ENCODE measurements at regions not wholly inside any gene's neighbourhood (a gene's known extent, or its start where the extent isn't known, plus 50 kb on each side); places are given as distances from the start of the nearest gene placed in this dataset.

- Mint-ChIP-seq H3K36me3 (ENCODE audit: low read depth) (no peaks in the 10 kb centered on the region), H3K27me3 (ENCODE audit: low read depth) (peaks cover 3% of the 10 kb centered on the region), H3K4me3 (ENCODE audit: unreplicated experiment) (no peak overlapping the region), H3K27ac (ENCODE audit: unreplicated experiment) (no peak overlapping the region), H3K9me3 (ENCODE audit: low read depth) (no peaks in the 10 kb centered on the region), H3K4me1 (ENCODE audit: low read depth) (peaks cover 21% of the 10 kb centered on the region)
- no peak for DNase-seq (ENCODE audit: low spot score)
- TF ChIP-seq, protein P1, sequence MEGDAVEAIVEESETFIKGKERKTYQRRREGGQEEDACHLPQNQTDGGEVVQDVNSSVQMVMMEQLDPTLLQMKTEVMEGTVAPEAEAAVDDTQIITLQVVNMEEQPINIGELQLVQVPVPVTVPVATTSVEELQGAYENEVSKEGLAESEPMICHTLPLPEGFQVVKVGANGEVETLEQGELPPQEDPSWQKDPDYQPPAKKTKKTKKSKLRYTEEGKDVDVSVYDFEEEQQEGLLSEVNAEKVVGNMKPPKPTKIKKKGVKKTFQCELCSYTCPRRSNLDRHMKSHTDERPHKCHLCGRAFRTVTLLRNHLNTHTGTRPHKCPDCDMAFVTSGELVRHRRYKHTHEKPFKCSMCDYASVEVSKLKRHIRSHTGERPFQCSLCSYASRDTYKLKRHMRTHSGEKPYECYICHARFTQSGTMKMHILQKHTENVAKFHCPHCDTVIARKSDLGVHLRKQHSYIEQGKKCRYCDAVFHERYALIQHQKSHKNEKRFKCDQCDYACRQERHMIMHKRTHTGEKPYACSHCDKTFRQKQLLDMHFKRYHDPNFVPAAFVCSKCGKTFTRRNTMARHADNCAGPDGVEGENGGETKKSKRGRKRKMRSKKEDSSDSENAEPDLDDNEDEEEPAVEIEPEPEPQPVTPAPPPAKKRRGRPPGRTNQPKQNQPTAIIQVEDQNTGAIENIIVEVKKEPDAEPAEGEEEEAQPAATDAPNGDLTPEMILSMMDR (IDR thresholded peaks at IDR 0.05), result no peak
Measured at GRCh38 chr11:19648321-19648720, 64.3 kb upstream of the NAV2 start.

DNA sequence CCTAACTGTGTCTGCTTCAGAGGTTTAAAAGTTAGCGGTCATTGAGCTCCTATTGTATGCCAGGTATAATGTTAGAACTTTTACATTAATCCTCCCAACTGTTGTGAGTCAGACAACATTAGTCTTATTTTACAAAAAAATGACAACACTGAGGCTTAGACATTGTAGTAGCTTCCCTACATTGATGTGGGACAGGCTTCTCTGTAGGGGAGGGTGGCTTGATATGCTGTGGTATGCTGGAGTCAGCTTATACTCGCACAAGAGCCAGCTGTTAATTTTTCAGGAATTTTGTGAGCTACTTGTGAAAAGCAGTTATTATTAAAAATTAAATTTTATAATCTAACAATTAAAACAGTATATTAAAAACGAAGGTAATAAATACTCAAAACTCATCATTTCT, 64.8 kb upstream of the NAV2 start:
- H3K4me1 Mint-ChIP-seq (ENCODE audit: low read depth), result peaks cover 17% of the 10 kb centered on the region
- H3K4me3 Mint-ChIP-seq (ENCODE audit: unreplicated experiment), result no peak overlapping the region
- H3K27ac Mint-ChIP-seq (ENCODE audit: unreplicated experiment), result no peak overlapping the region
- no peaks in the 10 kb centered on the region for H3K36me3 Mint-ChIP-seq (ENCODE audit: low read depth)
- no peaks in the 10 kb centered on the region for H3K27me3 Mint-ChIP-seq (ENCODE audit: low read depth)
- TF ChIP-seq, protein P1 (IDR thresholded peaks at IDR 0.05), result no peak
- no peaks in the 10 kb centered on the region for H3K9me3 Mint-ChIP-seq (ENCODE audit: low read depth)
- no peak for DNase-seq (ENCODE audit: low spot score)

DNA sequence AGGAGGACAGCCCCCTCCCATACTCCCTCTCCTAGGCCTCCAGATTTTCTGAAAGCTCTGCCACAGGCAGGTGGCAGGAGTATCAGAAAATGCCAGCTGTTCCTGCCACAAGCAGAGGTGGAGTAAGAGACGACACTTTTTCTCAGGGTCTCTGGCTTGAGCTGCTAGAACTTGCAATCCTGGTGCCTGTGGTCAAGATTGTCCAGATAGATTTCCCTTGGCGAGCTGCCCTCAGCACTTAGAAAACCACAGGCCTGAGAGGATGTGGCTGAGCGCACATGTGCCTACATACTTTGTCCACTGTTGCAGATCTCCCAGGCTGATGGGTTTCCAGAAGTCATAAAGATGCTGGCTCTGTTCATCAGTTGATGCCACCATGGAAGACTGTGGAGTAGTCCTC, 65.7 kb upstream of the NAV2 start:
- Mint-ChIP-seq H3K4me1 (ENCODE audit: low read depth) (peaks cover 24% of the 10 kb centered on the region), H3K36me3 (ENCODE audit: low read depth) (no peaks in the 10 kb centered on the region), H3K9me3 (ENCODE audit: low read depth) (no peaks in the 10 kb centered on the region), H3K27ac (ENCODE audit: unreplicated experiment) (no peak overlapping the region), H3K27me3 (ENCODE audit: low read depth) (no peaks in the 10 kb centered on the region), H3K4me3 (ENCODE audit: unreplicated experiment) (no peak overlapping the region)
- TF ChIP-seq, protein P1 (IDR thresholded peaks at IDR 0.05), result peak; percentile 28
- no peak for DNase-seq (ENCODE audit: low spot score)

- Mint-ChIP-seq H3K36me3 (ENCODE audit: low read depth) (no peaks in the 10 kb centered on the region), H3K4me1 (ENCODE audit: low read depth) (peaks cover 26% of the 10 kb centered on the region), H3K27ac (ENCODE audit: unreplicated experiment) (no peak overlapping the region), H3K27me3 (ENCODE audit: low read depth) (no peaks in the 10 kb centered on the region), H3K4me3 (ENCODE audit: unreplicated experiment) (no peak overlapping the region), H3K9me3 (ENCODE audit: low read depth) (no peaks in the 10 kb centered on the region)
- no peak for DNase-seq (ENCODE audit: low spot score)
- TF ChIP-seq, protein P1 (IDR thresholded peaks at IDR 0.05), result no peak
Measured at GRCh38 chr11:19646308-19646707, 66.3 kb upstream of the NAV2 start.

DNA sequence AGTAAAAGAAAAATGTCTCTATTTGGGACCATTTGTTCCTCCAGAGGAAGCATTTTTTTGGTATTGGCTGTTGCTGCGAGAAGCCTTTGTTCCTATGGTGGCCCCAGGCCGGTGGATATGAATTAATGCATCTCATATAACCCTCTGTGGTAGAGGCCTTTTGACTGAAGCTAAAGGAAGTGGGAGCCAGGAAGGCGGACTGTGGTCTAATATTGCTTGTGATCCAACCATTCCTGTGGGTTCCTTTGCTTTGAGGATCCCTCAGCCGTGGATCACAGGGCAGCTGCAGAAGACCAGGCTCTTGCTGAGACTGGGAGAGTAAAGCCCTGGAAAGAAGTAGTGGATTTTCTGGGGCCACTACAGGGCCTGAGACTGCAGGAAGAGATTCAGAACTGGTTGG, 68.3 kb upstream of the NAV2 start:
- H3K9me3 Mint-ChIP-seq (ENCODE audit: low read depth), result no peaks in the 10 kb centered on the region
- TF ChIP-seq, protein P1 (IDR thresholded peaks at IDR 0.05), result no peak
- H3K27me3 Mint-ChIP-seq (ENCODE audit: low read depth), result no peaks in the 10 kb centered on the region
- peaks cover 26% of the 10 kb centered on the region for H3K4me1 Mint-ChIP-seq (ENCODE audit: low read depth)
- no peak overlapping the region for H3K27ac Mint-ChIP-seq (ENCODE audit: unreplicated experiment)
- no peak for DNase-seq (ENCODE audit: low spot score)
- no peaks in the 10 kb centered on the region for H3K36me3 Mint-ChIP-seq (ENCODE audit: low read depth)
- no peak overlapping the region for H3K4me3 Mint-ChIP-seq (ENCODE audit: unreplicated experiment)

All from chondrocyte (in vitro differentiated cells).